ENCODE measurements at regions not wholly inside any gene's neighbourhood (a gene's known extent, or its start where the extent isn't known, plus 50 kb on each side); places are given as distances from the start of the nearest gene placed in this dataset.

GRCh38 chr14:77988970-77989369 is 181.2 kb upstream of the NRXN3 start:
- H3K27ac Mint-ChIP-seq: peak overlapping the region; percentile 80
- Histone ChIP-seq H3F3A (ENCODE audit: low read depth) (no peaks in the 10 kb centered on the region), H3K4me1 (peaks cover 12% of the 10 kb centered on the region), H2AFZ (replicated peaks) (no peak overlapping the region), H3K4me3 (no peak overlapping the region), H4K20me1 (ENCODE audit: low read depth) (no peaks in the 10 kb centered on the region), H3K36me3 (no peaks in the 10 kb centered on the region), H3K79me2 (ENCODE audit: low read depth) (no peaks in the 10 kb centered on the region), H3K9me3 (ENCODE audit: low read depth) (no peaks in the 10 kb centered on the region), H3K27ac (no peak overlapping the region), H3K27me3 (no peaks in the 10 kb centered on the region), H3K9ac (no peak overlapping the region), H3K4me2 (peak overlapping the region; percentile 32)
- no peaks in the 10 kb centered on the region for H3K9me3 Mint-ChIP-seq
- H3K36me3 Mint-ChIP-seq: no peaks in the 10 kb centered on the region
- no peak for DNase-seq (ENCODE audit: low spot score)
- H3K4me3 Mint-ChIP-seq: peak overlapping the region; percentile 19
- H3K4me1 Mint-ChIP-seq: peaks cover 25% of the 10 kb centered on the region
- H3K27me3 Mint-ChIP-seq (ENCODE audit: insufficient read depth, low read depth): peaks cover 2% of the 10 kb centered on the region
- TF ChIP-seq, protein P1, sequence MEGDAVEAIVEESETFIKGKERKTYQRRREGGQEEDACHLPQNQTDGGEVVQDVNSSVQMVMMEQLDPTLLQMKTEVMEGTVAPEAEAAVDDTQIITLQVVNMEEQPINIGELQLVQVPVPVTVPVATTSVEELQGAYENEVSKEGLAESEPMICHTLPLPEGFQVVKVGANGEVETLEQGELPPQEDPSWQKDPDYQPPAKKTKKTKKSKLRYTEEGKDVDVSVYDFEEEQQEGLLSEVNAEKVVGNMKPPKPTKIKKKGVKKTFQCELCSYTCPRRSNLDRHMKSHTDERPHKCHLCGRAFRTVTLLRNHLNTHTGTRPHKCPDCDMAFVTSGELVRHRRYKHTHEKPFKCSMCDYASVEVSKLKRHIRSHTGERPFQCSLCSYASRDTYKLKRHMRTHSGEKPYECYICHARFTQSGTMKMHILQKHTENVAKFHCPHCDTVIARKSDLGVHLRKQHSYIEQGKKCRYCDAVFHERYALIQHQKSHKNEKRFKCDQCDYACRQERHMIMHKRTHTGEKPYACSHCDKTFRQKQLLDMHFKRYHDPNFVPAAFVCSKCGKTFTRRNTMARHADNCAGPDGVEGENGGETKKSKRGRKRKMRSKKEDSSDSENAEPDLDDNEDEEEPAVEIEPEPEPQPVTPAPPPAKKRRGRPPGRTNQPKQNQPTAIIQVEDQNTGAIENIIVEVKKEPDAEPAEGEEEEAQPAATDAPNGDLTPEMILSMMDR (IDR thresholded peaks at IDR 0.05): no peak
- no peak for TF ChIP-seq EZH2 (IDR thresholded peaks at IDR 0.05)
- TF ChIP-seq EZH2phosphoT487 (IDR thresholded peaks at IDR 0.05): no peak

DNA sequence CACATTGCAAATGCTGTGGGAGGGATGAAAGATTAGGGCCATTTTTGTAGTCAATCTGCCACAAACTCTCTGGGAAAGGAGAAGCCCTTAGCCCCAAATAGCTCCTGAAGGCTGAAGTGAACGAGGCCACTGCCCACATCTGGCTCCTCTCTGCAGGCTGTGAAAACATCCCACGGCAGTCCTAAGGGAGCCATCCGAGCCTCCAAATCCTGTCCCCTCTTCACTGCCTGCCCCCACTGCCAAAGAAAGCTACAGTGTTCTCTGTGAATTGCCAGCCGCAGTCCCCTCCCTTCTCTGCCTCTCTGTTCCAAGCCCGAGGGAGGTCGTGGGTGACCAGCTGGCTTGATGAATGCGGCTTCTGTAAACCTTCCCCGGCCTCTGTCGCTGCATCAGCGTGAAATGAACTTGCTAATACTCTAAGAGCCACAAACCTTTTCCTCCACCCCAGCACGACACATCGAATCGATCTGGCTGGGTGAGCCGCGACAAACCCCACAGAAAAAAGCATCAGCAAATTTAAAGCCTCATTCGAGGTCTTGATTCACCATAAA is 180.7 kb upstream of the NRXN3 start:
- TF ChIP-seq EZH2phosphoT487 (IDR thresholded peaks at IDR 0.05): no peak
- TF ChIP-seq, protein P1 (IDR thresholded peaks at IDR 0.05): no peak
- no peak for TF ChIP-seq EZH2 (IDR thresholded peaks at IDR 0.05)
- peak; percentile 25 for DNase-seq (ENCODE audit: low spot score)
- H2AFZ ChIP-seq (replicated peaks): no peak overlapping the region
- no peak overlapping the region for H3K4me3 ChIP-seq
- no peaks in the 10 kb centered on the region for H3K79me2 ChIP-seq (ENCODE audit: low read depth)
- H3K4me1 Mint-ChIP-seq: peaks cover 25% of the 10 kb centered on the region
- H3K9me3 Mint-ChIP-seq: peaks cover 2% of the 10 kb centered on the region
- H3F3A ChIP-seq (ENCODE audit: low read depth): no peaks in the 10 kb centered on the region
- no peaks in the 10 kb centered on the region for H3K36me3 Mint-ChIP-seq
- H3K27ac Mint-ChIP-seq: peak overlapping the region; percentile 62
- H4K20me1 ChIP-seq (ENCODE audit: low read depth): no peaks in the 10 kb centered on the region
- H3K27me3 Mint-ChIP-seq (ENCODE audit: insufficient read depth, low read depth): peaks cover 2% of the 10 kb centered on the region
- H3K27me3 ChIP-seq: no peaks in the 10 kb centered on the region
- no peaks in the 10 kb centered on the region for H3K36me3 ChIP-seq
- H3K4me2 ChIP-seq: peak overlapping the region; percentile 32
- H3K27ac ChIP-seq: no peak overlapping the region
- peaks cover 12% of the 10 kb centered on the region for H3K4me1 ChIP-seq
- no peak overlapping the region for H3K4me3 Mint-ChIP-seq
- H3K9ac ChIP-seq: no peak overlapping the region
- H3K9me3 ChIP-seq (ENCODE audit: low read depth): no peaks in the 10 kb centered on the region

GRCh38 chr14:77990337-77990736 is 179.8 kb upstream of the NRXN3 start:
- H3K36me3 ChIP-seq: no peaks in the 10 kb centered on the region
- Mint-ChIP-seq H3K27ac (no peak overlapping the region), H3K4me1 (peaks cover 22% of the 10 kb centered on the region), H3K4me3 (no peak overlapping the region), H3K9me3 (peaks cover 4% of the 10 kb centered on the region), H3K27me3 (ENCODE audit: insufficient read depth, low read depth) (peaks cover 4% of the 10 kb centered on the region), H3K36me3 (no peaks in the 10 kb centered on the region)
- no peaks in the 10 kb centered on the region for H3K9me3 ChIP-seq (ENCODE audit: low read depth)
- no peaks in the 10 kb centered on the region for H3K27me3 ChIP-seq
- H3K4me3 ChIP-seq: no peak overlapping the region
- no peaks in the 10 kb centered on the region for H3F3A ChIP-seq (ENCODE audit: low read depth)
- H4K20me1 ChIP-seq (ENCODE audit: low read depth): no peaks in the 10 kb centered on the region
- H3K4me1 ChIP-seq: peaks cover 12% of the 10 kb centered on the region
- H3K9ac ChIP-seq: no peak overlapping the region
- no peak for DNase-seq (ENCODE audit: low spot score)
- no peaks in the 10 kb centered on the region for H3K79me2 ChIP-seq (ENCODE audit: low read depth)
- H3K4me2 ChIP-seq: no peak overlapping the region
- no peak for TF ChIP-seq EZH2phosphoT487 (IDR thresholded peaks at IDR 0.05)
- no peak for TF ChIP-seq EZH2 (IDR thresholded peaks at IDR 0.05)
- TF ChIP-seq, protein P1 (IDR thresholded peaks at IDR 0.05): no peak
- no peak overlapping the region for H3K27ac ChIP-seq
- no peak overlapping the region for H2AFZ ChIP-seq (replicated peaks)

All from neural progenitor cell (in vitro differentiated cells).